ENCODE measurements at regions not wholly inside any gene's neighbourhood (a gene's known extent, or its start where the extent isn't known, plus 50 kb on each side); places are given as distances from the start of the nearest gene placed in this dataset.

DNA sequence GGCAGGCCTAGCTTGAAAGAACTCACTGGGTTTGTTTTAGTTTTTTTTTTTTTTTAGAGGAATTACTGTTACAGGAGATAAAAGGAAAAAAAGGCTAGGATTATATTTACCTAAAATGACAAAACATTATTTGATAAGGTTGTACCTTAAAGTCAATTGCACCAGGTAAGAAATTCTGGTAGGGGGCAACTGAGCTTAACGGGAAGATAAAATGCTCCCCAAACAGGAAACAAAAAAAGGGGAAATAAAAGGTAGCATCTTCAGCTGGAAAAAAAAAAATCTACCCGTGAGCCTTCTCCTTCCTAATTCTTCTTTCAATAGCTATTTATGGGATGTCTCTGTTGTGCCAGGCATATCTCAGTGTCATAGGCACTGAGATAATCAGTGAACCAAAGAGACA, 164.5 kb downstream of the PIK3R1 start:
- TF ChIP-seq, protein P1, sequence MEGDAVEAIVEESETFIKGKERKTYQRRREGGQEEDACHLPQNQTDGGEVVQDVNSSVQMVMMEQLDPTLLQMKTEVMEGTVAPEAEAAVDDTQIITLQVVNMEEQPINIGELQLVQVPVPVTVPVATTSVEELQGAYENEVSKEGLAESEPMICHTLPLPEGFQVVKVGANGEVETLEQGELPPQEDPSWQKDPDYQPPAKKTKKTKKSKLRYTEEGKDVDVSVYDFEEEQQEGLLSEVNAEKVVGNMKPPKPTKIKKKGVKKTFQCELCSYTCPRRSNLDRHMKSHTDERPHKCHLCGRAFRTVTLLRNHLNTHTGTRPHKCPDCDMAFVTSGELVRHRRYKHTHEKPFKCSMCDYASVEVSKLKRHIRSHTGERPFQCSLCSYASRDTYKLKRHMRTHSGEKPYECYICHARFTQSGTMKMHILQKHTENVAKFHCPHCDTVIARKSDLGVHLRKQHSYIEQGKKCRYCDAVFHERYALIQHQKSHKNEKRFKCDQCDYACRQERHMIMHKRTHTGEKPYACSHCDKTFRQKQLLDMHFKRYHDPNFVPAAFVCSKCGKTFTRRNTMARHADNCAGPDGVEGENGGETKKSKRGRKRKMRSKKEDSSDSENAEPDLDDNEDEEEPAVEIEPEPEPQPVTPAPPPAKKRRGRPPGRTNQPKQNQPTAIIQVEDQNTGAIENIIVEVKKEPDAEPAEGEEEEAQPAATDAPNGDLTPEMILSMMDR (IDR thresholded peaks at IDR 0.05): no peak
- TF ChIP-seq POLR2AphosphoS5 (IDR thresholded peaks at IDR 0.05; ENCODE audit: low read depth, low read length) (no peak), SIN3A (IDR thresholded peaks at IDR 0.05; ENCODE audit: borderline replicate concordance, insufficient read depth, low read depth, low read length) (no peak)
